Fibroblast of lung (primary cell): ENCODE measurements at regions not wholly inside any gene's neighbourhood (a gene's known extent, or its start where the extent isn't known, plus 50 kb on each side); places are given as distances from the start of the nearest gene placed in this dataset.

Experiments
- DNase-seq, 2 donors: peaks; one replicate each; pipeline versions ENCODE4 v3.0.0 to v3.0.0-alpha.2; 2010; ENCODE audit warnings: low read depth in 2 of 2
- H2AFZ ChIP-seq: 2 replicates; pipeline ENCODE4 v1.5.1; 2012; ENCODE audit warnings: low read length, control low read depth, inconsistent platforms
- H3K27ac ChIP-seq: 2 replicates; pipeline ENCODE4 v1.5.1; 2011; ENCODE audit warnings: low read length, control low read depth; ENCODE audit not compliant: insufficient read depth
- H3K27me3 ChIP-seq: 2 replicates; pipeline ENCODE4 v1.5.1; 2011; ENCODE audit warnings: mild to moderate bottlenecking, low read length; ENCODE audit not compliant: control insufficient read depth, insufficient read depth
- H3K36me3 ChIP-seq: 2 replicates; pipeline ENCODE4 v1.5.1; 2011; ENCODE audit warnings: low read length; ENCODE audit not compliant: control insufficient read depth, insufficient read depth
- H3K4me1 ChIP-seq: 2 replicates; pipeline ENCODE4 v1.5.1; 2011; ENCODE audit warnings: low read length; ENCODE audit not compliant: control insufficient read depth, insufficient read depth; ENCODE audit errors: extremely low read depth
- H3K4me2 ChIP-seq: 2 replicates; pipeline ENCODE4 v1.5.1; 2011; ENCODE audit warnings: low read length, control low read depth; ENCODE audit not compliant: insufficient read depth; ENCODE audit errors: extremely low read depth
- H3K4me3 ChIP-seq, 4 experiments: fragments of 200-600 bp in 1 of 4; sonication (generic) in 1 of 4; replicated peaks in 1 of 4; 2 replicates each; pipeline ENCODE4 v1.5.1; 2011 to 2016; ENCODE audit warnings: low read length in 4 of 4, low read depth in 3 of 4, mild to moderate bottlenecking in 3 of 4, control low read depth in 2 of 4, inconsistent platforms in 1 of 4, mixed read lengths in 1 of 4; ENCODE audit not compliant: insufficient read depth in 1 of 4; ENCODE audit errors: control extremely low read depth in 1 of 4
- H3K79me2 ChIP-seq: 2 replicates; pipeline ENCODE4 v1.5.1; 2012; ENCODE audit warnings: mild to moderate bottlenecking, low read length, inconsistent platforms; ENCODE audit not compliant: control insufficient read depth, insufficient read depth
- H3K9ac ChIP-seq: 2 replicates; pipeline ENCODE4 v1.5.1; 2011; ENCODE audit warnings: mild to moderate bottlenecking, low read length, control low read depth; ENCODE audit not compliant: insufficient read depth
- H3K9me3 ChIP-seq: 2 replicates; pipeline ENCODE4 v1.5.1; 2012; ENCODE audit warnings: low read depth, low read length; ENCODE audit not compliant: control insufficient read depth, insufficient read depth
- H4K20me1 ChIP-seq: 2 replicates; pipeline ENCODE4 v1.5.1; 2011; ENCODE audit warnings: low read length; ENCODE audit not compliant: control insufficient read depth, insufficient read depth; ENCODE audit errors: extremely low read depth
- CTCF ChIP-seq, 2 donors: IDR thresholded peaks in 1 of 2; conservative IDR thresholded peaks in 1 of 2; 1 replicate in 1 of 2; 2 replicates in 1 of 2; pipeline ENCODE4 v1.5.1; 2011 to 2012; ENCODE audit warnings: low read length in 2 of 2, control low read depth in 1 of 2, inconsistent platforms in 1 of 2, low read depth in 1 of 2, mild to moderate bottlenecking in 1 of 2
- EZH2 ChIP-seq: IDR thresholded peaks from 2 replicates; pipeline ENCODE4 v1.5.1; 2012; ENCODE audit warnings: low read length, control low read depth, mild to moderate bottlenecking; ENCODE audit errors: missing control alignments

- no peak overlapping the region for H3K4me3 ChIP-seq
- H3K79me2 ChIP-seq, result no peaks in the 10 kb centered on the region
- no peaks in the 10 kb centered on the region for H3K4me1 ChIP-seq
- H3K27me3 ChIP-seq, result peaks cover 5% of the 10 kb centered on the region
- no peak for DNase-seq
- no peak for TF ChIP-seq EZH2
- TF ChIP-seq CTCF (conservative IDR thresholded peaks at IDR 0.05 in 1 of 2, IDR thresholded peaks at IDR 0.05 in 1 of 2; ENCODE audit: low read depth in 1 of 2, low read length in 2 of 2), result no peak
- no peak overlapping the region for H3K27ac ChIP-seq
- H3K4me2 ChIP-seq, result no peak overlapping the region
- H3K9ac ChIP-seq, result no peak overlapping the region
- no peaks in the 10 kb centered on the region for H3K36me3 ChIP-seq
- no peaks in the 10 kb centered on the region for H3K9me3 ChIP-seq
- H2AFZ ChIP-seq, result no peak overlapping the region
- no peaks in the 10 kb centered on the region for H4K20me1 ChIP-seq
Observed at GRCh38 chr2:216565956-216566355, 67.3 kb upstream of the IGFBP2 start.

GRCh38 chr2:216568576-216568975, 64.6 kb upstream of the IGFBP2 start:
- Histone ChIP-seq H3K4me3 (no peak overlapping the region), H3K4me2 (no peak overlapping the region), H3K27me3 (peaks cover 5% of the 10 kb centered on the region), H3K4me1 (peaks cover 2% of the 10 kb centered on the region), H3K79me2 (no peaks in the 10 kb centered on the region), H3K27ac (no peak overlapping the region), H2AFZ (no peak overlapping the region), H4K20me1 (no peaks in the 10 kb centered on the region), H3K36me3 (no peaks in the 10 kb centered on the region), H3K9me3 (no peaks in the 10 kb centered on the region), H3K9ac (no peak overlapping the region)
- no peak for TF ChIP-seq CTCF (conservative IDR thresholded peaks at IDR 0.05 in 1 of 2, IDR thresholded peaks at IDR 0.05 in 1 of 2; ENCODE audit: low read depth in 1 of 2, low read length in 2 of 2)
- no peak for TF ChIP-seq EZH2
- no peak for DNase-seq

- no peaks in the 10 kb centered on the region for H3K79me2 ChIP-seq
- TF ChIP-seq EZH2 (no peak), CTCF (conservative IDR thresholded peaks at IDR 0.05 in 1 of 2, IDR thresholded peaks at IDR 0.05 in 1 of 2; ENCODE audit: low read depth in 1 of 2, low read length in 2 of 2) (no peak)
- no peak for DNase-seq
- no peaks in the 10 kb centered on the region for H3K36me3 ChIP-seq
- no peak overlapping the region for H3K27ac ChIP-seq
- H3K4me2 ChIP-seq, result no peak overlapping the region
- H3K4me1 ChIP-seq, result peaks cover 2% of the 10 kb centered on the region
- H3K9ac ChIP-seq, result no peak overlapping the region
- no peaks in the 10 kb centered on the region for H4K20me1 ChIP-seq
- no peak overlapping the region for H2AFZ ChIP-seq
- no peaks in the 10 kb centered on the region for H3K9me3 ChIP-seq
- peaks cover 5% of the 10 kb centered on the region for H3K27me3 ChIP-seq
- no peak overlapping the region for H3K4me3 ChIP-seq
Observed at GRCh38 chr2:216569765-216570164, 63.5 kb upstream of the IGFBP2 start.
